ENCODE measurements at regions not wholly inside any gene's neighbourhood (a gene's known extent, or its start where the extent isn't known, plus 50 kb on each side); places are given as distances from the start of the nearest gene placed in this dataset.

DNA sequence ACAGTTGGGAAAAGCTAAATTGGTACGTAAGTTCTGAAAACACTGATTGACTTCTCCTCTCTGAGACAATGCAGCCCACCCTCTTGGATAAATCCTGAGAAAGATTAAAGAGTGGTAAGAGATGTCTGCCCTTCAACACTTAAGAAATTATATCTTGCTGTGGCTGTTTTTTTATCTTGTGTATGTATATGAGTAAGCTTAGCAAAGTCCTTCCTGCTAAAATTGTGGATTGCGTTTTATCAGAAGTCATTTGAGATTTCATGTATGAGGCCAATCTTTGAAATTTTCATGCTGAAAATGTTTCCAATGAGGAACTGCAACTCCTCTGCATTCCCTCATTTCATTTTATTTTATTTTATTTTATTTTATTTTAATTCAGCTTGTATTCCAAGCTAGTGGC lies 106.2 kb upstream of the INHBA start:
- no peak overlapping the region for H3K27ac ChIP-seq
- no peak for DNase-seq
- no peaks in the 10 kb centered on the region for H3K27me3 ChIP-seq
- no peaks in the 10 kb centered on the region for H3K4me1 ChIP-seq (ENCODE audit: insufficient read depth)
- H3K9me3 ChIP-seq, result no peaks in the 10 kb centered on the region
- no peak overlapping the region for H3K4me3 ChIP-seq
- no peaks in the 10 kb centered on the region for H3K36me3 ChIP-seq
- no peak for TF ChIP-seq POLR2A (IDR thresholded peaks at IDR 0.05)
- no peak for TF ChIP-seq EP300 (IDR thresholded peaks at IDR 0.05)
- TF ChIP-seq, protein P1, sequence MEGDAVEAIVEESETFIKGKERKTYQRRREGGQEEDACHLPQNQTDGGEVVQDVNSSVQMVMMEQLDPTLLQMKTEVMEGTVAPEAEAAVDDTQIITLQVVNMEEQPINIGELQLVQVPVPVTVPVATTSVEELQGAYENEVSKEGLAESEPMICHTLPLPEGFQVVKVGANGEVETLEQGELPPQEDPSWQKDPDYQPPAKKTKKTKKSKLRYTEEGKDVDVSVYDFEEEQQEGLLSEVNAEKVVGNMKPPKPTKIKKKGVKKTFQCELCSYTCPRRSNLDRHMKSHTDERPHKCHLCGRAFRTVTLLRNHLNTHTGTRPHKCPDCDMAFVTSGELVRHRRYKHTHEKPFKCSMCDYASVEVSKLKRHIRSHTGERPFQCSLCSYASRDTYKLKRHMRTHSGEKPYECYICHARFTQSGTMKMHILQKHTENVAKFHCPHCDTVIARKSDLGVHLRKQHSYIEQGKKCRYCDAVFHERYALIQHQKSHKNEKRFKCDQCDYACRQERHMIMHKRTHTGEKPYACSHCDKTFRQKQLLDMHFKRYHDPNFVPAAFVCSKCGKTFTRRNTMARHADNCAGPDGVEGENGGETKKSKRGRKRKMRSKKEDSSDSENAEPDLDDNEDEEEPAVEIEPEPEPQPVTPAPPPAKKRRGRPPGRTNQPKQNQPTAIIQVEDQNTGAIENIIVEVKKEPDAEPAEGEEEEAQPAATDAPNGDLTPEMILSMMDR (IDR thresholded peaks at IDR 0.05), result no peak
- WGBS, 3 donors, result 75 to 84% (median 78%) methylated on average over 2 of the region's 2 CpGs
- intact Hi-C loops (cut with DNase I), result no loop called here

DNA sequence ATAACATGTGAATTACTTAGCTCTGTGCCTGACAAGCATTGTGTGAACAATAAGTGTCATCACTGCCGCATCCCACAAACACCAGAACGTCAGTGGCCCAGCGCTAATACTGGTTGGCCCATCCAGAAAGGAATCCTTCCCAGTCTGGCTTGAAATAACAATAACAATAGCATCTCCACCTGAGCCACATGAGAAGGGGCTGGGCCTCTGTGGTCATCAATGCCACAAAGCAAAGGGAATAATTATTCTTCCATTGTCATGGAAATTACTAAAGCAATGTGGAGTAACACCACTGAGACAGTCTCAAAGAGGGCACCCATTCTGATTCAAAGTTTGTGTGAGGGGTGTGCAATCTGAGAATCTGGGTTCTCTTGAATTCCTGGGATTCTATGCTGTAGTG lies 105.7 kb upstream of the INHBA start:
- no peak for DNase-seq
- 86 to 91% (median 87%) methylated on average over 3 of the region's 3 CpGs for WGBS, 3 donors
- H3K4me3 ChIP-seq, result no peak overlapping the region
- intact Hi-C loops (cut with DNase I), result no loop called here
- no peaks in the 10 kb centered on the region for H3K4me1 ChIP-seq (ENCODE audit: insufficient read depth)
- no peaks in the 10 kb centered on the region for H3K36me3 ChIP-seq
- no peaks in the 10 kb centered on the region for H3K27me3 ChIP-seq
- H3K27ac ChIP-seq, result no peak overlapping the region
- TF ChIP-seq EP300 (IDR thresholded peaks at IDR 0.05), result no peak
- no peak for TF ChIP-seq POLR2A (IDR thresholded peaks at IDR 0.05)
- TF ChIP-seq, protein P1 (IDR thresholded peaks at IDR 0.05), result no peak
- H3K9me3 ChIP-seq, result no peaks in the 10 kb centered on the region

DNA sequence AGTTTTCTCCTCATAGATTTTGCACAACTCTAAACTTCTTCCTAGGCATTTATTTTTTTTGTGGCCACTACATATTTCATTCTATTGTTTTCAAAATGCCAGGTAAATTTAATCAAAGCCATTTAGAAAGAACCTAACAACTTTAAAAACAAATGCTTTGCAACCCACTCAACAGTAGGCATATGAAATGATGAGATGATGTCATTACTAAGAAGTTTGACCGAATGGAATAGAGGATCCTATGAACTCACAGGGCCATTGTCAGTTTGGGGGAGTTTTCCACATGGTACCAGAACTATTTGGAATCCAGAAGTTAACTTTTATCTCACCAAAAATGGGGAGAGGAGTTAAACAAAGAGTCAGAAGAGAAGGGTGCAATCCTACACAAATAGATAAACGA lies 100.7 kb upstream of the INHBA start:
- 44 to 50% (median 48%) methylated on average over 2 of the region's 2 CpGs for WGBS, 3 donors
- Histone ChIP-seq H3K27me3 (no peaks in the 10 kb centered on the region), H3K36me3 (no peaks in the 10 kb centered on the region), H3K27ac (no peak overlapping the region), H3K4me1 (ENCODE audit: insufficient read depth) (peaks cover 5% of the 10 kb centered on the region), H3K4me3 (no peak overlapping the region), H3K9me3 (no peaks in the 10 kb centered on the region)
- no peak for DNase-seq
- intact Hi-C loops (cut with DNase I), result no loop called here
- TF ChIP-seq, protein P1 (IDR thresholded peaks at IDR 0.05), result no peak
- TF ChIP-seq POLR2A (IDR thresholded peaks at IDR 0.05) (no peak), EP300 (IDR thresholded peaks at IDR 0.05) (no peak)

DNA sequence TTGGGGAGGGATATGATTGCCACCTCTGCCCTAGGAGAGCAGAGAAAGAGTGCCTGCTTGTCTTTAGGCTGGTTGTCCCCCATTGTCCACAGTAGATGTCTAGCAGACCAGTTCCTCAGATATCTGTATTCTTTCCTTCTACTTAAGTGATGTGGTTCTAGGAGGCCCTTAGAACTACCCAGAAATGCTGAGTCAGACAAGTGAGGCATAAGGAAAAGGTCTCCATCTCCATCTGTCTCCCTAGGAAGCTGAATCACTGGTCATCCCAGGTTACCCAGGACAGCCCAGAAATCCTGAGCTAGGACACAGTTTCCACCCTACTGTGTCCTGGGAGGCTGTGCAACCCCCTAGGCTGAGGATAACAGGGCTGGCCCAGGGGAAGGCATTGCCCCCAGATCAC lies 93.4 kb upstream of the INHBA start:
- Histone ChIP-seq H3K4me3 (no peak overlapping the region), H3K36me3 (no peaks in the 10 kb centered on the region), H3K4me1 (ENCODE audit: insufficient read depth) (peaks cover 5% of the 10 kb centered on the region), H3K9me3 (no peaks in the 10 kb centered on the region), H3K27me3 (no peaks in the 10 kb centered on the region), H3K27ac (no peak overlapping the region)
- no peak for DNase-seq
- intact Hi-C loops (cut with DNase I), result no loop called here
- TF ChIP-seq EP300 (IDR thresholded peaks at IDR 0.05) (no peak), POLR2A (IDR thresholded peaks at IDR 0.05) (no peak)
- TF ChIP-seq, protein P1 (IDR thresholded peaks at IDR 0.05), result no peak

Data from ovary (tissue), 7 donors.